Colonic mucosa (tissue), 4 donors: ENCODE measurements at regions not wholly inside any gene's neighbourhood (a gene's known extent, or its start where the extent isn't known, plus 50 kb on each side); places are given as distances from the start of the nearest gene placed in this dataset.

Experiments
- DNase-seq: peaks from one replicate; pipeline ENCODE4 v3.0.0-alpha.2; 2020
- H3K27ac ChIP-seq: fragments of 200-600 bp; one replicate; pipeline ENCODE4 v1.8.0; 2021
- H3K27me3 ChIP-seq: fragments of 200-600 bp; one replicate; pipeline ENCODE4 v1.8.0; 2021
- H3K36me3 ChIP-seq: fragments of 200-600 bp; one replicate; pipeline ENCODE4 v1.8.0; 2021
- H3K4me1 ChIP-seq: fragments of 200-600 bp; one replicate; pipeline ENCODE4 v1.8.0; 2021; ENCODE audit warnings: mild to moderate bottlenecking
- H3K4me3 ChIP-seq: fragments of 200-600 bp; one replicate; pipeline ENCODE4 v1.8.0; 2021
- H3K9ac ChIP-seq, 2 donors: one replicate each; pipeline ENCODE4 v1.7.0; 2013; ENCODE audit warnings: control low read depth in 2 of 2, low read depth in 2 of 2, low read length in 2 of 2
- H3K9me3 ChIP-seq: fragments of 200-600 bp; one replicate; pipeline ENCODE4 v1.8.0; 2021
- intact Hi-C: fragments of 100-400 bp; cut with DNase I; formaldehyde crosslinking; loops from one replicate; pipeline ENCODE4 v1.14.1; 2022
- TF ChIP-seq, protein P1 (sequence below): fragments of 200-600 bp; IDR thresholded peaks from one replicate; pipeline ENCODE4 v1.8.0; 2022; ENCODE audit warnings: antibody characterized with exemption, mild to moderate bottlenecking
- donor health status: healthy.
- donor health status: DM: no; HTN: no; CAD: no.
- donor health status: DM: no; HTN: no; CAD: no.

DNA sequence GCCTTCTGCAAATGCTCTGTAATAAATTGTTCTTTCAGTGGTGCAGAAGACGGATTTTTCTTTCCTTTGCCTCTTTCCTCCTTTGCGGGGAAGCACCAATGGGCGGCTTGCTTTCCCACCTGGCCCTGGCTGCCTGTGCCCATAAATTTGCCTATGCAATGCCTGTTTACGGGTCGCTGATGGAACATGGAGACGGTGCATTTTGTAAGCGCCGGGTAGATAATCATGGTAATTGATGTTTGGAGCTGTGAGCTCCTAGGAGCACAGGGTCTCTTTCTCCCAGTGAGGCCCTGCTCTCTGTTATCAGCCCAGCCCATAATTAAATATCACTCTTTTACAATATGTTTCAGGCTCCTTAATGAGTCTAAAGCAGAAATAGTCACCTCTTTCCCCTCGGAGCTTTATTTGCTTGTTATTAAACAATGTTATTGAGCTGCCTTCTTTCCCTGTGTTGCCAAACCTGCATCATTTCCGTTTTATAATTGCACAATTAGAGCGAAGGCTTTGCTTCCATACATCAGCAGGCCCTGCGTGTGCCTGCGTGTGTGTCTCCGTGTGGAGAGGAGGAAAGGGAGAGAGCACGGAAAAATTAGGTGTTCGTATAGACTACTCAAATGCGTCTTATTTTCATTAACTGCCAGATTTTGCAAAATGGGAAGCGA lies 437.4 kb upstream of the POU3F3 start:
- Histone ChIP-seq H3K27ac (no peak overlapping the region), H3K4me3 (no peak overlapping the region), H3K4me1 (no peaks in the 10 kb centered on the region), H3K9me3 (no peaks in the 10 kb centered on the region), H3K36me3 (no peaks in the 10 kb centered on the region), H3K27me3 (no peaks in the 10 kb centered on the region), H3K9ac (no peak overlapping the region)
- intact Hi-C loops = loop anchor here (10.0 kb wide), 1 partner anchor 1252 kb away; no protein-coding TSS in a partner anchor
- DNase-seq = no peak
- TF ChIP-seq, protein P1, sequence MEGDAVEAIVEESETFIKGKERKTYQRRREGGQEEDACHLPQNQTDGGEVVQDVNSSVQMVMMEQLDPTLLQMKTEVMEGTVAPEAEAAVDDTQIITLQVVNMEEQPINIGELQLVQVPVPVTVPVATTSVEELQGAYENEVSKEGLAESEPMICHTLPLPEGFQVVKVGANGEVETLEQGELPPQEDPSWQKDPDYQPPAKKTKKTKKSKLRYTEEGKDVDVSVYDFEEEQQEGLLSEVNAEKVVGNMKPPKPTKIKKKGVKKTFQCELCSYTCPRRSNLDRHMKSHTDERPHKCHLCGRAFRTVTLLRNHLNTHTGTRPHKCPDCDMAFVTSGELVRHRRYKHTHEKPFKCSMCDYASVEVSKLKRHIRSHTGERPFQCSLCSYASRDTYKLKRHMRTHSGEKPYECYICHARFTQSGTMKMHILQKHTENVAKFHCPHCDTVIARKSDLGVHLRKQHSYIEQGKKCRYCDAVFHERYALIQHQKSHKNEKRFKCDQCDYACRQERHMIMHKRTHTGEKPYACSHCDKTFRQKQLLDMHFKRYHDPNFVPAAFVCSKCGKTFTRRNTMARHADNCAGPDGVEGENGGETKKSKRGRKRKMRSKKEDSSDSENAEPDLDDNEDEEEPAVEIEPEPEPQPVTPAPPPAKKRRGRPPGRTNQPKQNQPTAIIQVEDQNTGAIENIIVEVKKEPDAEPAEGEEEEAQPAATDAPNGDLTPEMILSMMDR = no peak

DNA sequence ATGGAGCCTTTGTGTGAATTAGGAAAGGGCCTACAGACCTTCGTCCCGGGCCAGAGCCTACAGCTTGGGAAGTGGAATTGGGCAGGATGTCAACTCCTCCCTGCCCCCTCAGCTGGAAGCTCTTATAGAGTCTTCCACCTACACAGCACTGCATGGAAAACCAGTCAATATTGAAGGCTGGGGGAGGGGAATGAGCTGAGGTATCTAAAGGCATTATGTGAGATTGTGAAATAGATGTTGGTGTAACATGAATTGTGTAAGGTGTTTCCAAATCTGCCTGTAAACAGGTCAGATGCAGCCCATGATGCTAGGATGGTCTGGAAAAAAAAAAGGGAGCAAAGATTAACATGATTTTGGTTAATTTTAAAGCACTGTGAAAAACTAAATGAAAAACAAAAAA lies 433.5 kb upstream of the POU3F3 start:
- intact Hi-C loops = no loop called here

DNA sequence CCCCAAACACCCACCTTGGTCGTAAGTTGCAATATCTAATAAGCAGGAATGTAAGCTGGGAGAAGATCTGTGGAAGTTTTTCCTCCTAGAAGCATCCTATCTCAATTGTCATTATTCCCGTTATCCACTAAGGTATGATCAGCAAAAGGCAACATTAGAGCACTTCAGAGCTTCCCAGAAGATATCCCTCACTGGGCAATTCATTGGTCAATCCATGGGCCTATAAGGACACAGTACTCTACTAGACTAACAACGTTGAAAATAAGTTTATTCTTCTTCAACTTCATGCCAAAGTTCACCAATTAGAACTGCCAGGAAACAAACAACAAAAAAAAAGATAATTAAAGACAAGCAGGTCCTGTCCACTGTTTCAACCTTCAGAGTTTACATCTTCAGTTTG lies 433.0 kb upstream of the POU3F3 start:
- H3K36me3 ChIP-seq = no peaks in the 10 kb centered on the region
- no peaks in the 10 kb centered on the region for H3K27me3 ChIP-seq
- TF ChIP-seq, protein P1 = no peak
- DNase-seq = no peak
- H3K27ac ChIP-seq = no peak overlapping the region
- H3K9me3 ChIP-seq = no peaks in the 10 kb centered on the region
- no peaks in the 10 kb centered on the region for H3K4me1 ChIP-seq
- intact Hi-C loops = no loop called here
- H3K4me3 ChIP-seq = no peak overlapping the region
- no peak overlapping the region for H3K9ac ChIP-seq

More for the DNA sequence above, 433.5 kb upstream of the POU3F3 start:
- Histone ChIP-seq H3K4me3 (no peak overlapping the region), H3K4me1 (no peaks in the 10 kb centered on the region), H3K27ac (no peak overlapping the region), H3K27me3 (no peaks in the 10 kb centered on the region), H3K9ac (no peak overlapping the region), H3K36me3 (no peaks in the 10 kb centered on the region), H3K9me3 (no peaks in the 10 kb centered on the region)
- no peak for DNase-seq
- TF ChIP-seq, protein P1 = no peak

GRCh38 chr2:104425850-104426595 lies 427.9 kb upstream of the POU3F3 start:
- no peaks in the 10 kb centered on the region for H3K4me1 ChIP-seq
- DNase-seq = no peak
- no peaks in the 10 kb centered on the region for H3K27me3 ChIP-seq
- TF ChIP-seq, protein P1 = no peak
- H3K36me3 ChIP-seq = no peaks in the 10 kb centered on the region
- no peak overlapping the region for H3K27ac ChIP-seq
- no peak overlapping the region for H3K9ac ChIP-seq
- H3K9me3 ChIP-seq = no peaks in the 10 kb centered on the region
- intact Hi-C loops = no loop called here
- no peak overlapping the region for H3K4me3 ChIP-seq

- H3K9me3 ChIP-seq = no peaks in the 10 kb centered on the region
- H3K9ac ChIP-seq = no peak overlapping the region
- intact Hi-C loops = no loop called here
- H3K27ac ChIP-seq = no peak overlapping the region
- no peak for DNase-seq
- TF ChIP-seq, protein P1 = no peak
- H3K4me3 ChIP-seq = no peak overlapping the region
- no peaks in the 10 kb centered on the region for H3K36me3 ChIP-seq
- no peaks in the 10 kb centered on the region for H3K27me3 ChIP-seq
- no peaks in the 10 kb centered on the region for H3K4me1 ChIP-seq
Measured at GRCh38 chr2:104428155-104428554, 425.8 kb upstream of the POU3F3 start.
